Mucosa of descending colon (tissue), 3 donors: ENCODE measurements at regions not wholly inside any gene's neighbourhood (a gene's known extent, or its start where the extent isn't known, plus 50 kb on each side); places are given as distances from the start of the nearest gene placed in this dataset.
"Not testable (repeated sequence)": the region's sequence is repeated elsewhere in the genome, so short reads cannot be mapped to it uniquely, and the experiment has no call there.

ENCODE experiments used
- ATAC-seq: fragments of 200-7000 bp; cut with Tn5 transposase; one replicate; pipeline ENCODE4 v1.9.1; 2020; ENCODE audit warnings: mild to moderate bottlenecking, moderate library complexity
- DNase-seq, 3 donors: peaks; one replicate each; pipeline ENCODE4 v3.0.0-alpha.2; 2020
- H3K36me3 ChIP-seq: fragments of 200-600 bp; one replicate; pipeline ENCODE4 v1.8.0; 2021; ENCODE audit warnings: low read depth, mild to moderate bottlenecking
- H3K4me1 ChIP-seq: fragments of 200-600 bp; one replicate; pipeline ENCODE4 v1.8.0; 2021; ENCODE audit warnings: low read depth, mild to moderate bottlenecking
- H3K4me3 ChIP-seq: fragments of 200-600 bp; one replicate; pipeline ENCODE4 v1.8.0; 2021; ENCODE audit warnings: mild to moderate bottlenecking
- H3K9me3 ChIP-seq: fragments of 200-600 bp; one replicate; pipeline ENCODE4 v1.8.0; 2021; ENCODE audit warnings: mild to moderate bottlenecking
- intact Hi-C, 2 donors: fragments of 100-400 bp; cut with DNase I in 1 of 2; cut with micrococcal nuclease in 1 of 2; formaldehyde crosslinking; loops; one replicate each; pipeline versions ENCODE4 v1.11.0 to v1.11.1; 2022; cut with DNase I, micrococcal nuclease
- TF ChIP-seq, protein P1 (sequence below): fragments of 200-600 bp; IDR thresholded peaks from one replicate; pipeline ENCODE4 v1.8.0; 2022; ENCODE audit warnings: antibody characterized with exemption, mild to moderate bottlenecking
- donor health status: DM: no; HTN: no; CAD: no; lungs with moderate emphysema.
- donor health status: DM: no; HTN: no; CAD: no.
- donor health status: DM: no; HTN: yes; CAD: no.

DNA sequence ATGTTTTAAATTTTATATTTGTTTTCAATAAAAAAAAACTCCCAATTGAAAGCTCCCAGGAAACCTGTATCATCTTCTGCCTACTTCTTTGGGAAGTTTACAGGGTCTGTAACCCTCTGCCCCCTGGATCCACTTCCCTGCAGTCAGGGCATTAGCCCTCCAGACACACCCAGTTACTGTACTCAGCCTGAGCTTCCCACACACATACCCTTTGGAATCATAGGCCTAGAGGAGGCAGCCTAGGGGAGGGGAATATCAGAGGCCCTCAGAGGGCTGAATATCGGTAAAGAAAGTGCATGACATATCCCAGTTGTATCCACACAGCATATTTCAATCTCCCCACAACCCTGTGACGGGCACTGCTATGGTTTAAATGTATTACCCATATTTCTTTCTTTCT lies 56.2 kb upstream of the TFPI start:
- DNase-seq, H3K36me3 ChIP-seq, H3K4me1 ChIP-seq, intact Hi-C loops, H3K9me3 ChIP-seq, H3K4me3 ChIP-seq: not testable (repeated sequence)
- peak; percentile 87 for ATAC-seq

DNA sequence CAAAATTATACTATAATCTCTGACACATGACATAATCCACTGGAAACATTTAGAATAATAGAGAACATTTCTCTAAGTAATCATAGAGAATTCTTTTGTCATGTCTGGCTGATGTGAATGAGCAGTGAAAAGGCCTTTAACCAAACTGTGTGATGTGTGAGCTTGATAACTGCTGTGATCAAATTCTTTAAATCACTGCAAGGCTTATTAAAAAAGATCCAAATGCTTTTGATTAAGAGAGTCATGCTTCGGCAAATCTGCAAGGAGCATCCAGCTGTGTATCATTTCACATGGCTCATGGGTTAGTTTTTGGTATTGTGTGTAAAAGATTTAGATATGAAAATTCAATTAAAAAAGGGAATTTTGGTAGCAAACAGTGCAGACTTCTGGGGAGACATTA lies 58.6 kb upstream of the TFPI start:
- Histone ChIP-seq H3K9me3 (no peaks in the 10 kb centered on the region), H3K4me3 (no peak overlapping the region), H3K4me1 (no peaks in the 10 kb centered on the region), H3K36me3 (no peaks in the 10 kb centered on the region)
- no peak for DNase-seq
- ATAC-seq, result no peak
- TF ChIP-seq, protein P1, sequence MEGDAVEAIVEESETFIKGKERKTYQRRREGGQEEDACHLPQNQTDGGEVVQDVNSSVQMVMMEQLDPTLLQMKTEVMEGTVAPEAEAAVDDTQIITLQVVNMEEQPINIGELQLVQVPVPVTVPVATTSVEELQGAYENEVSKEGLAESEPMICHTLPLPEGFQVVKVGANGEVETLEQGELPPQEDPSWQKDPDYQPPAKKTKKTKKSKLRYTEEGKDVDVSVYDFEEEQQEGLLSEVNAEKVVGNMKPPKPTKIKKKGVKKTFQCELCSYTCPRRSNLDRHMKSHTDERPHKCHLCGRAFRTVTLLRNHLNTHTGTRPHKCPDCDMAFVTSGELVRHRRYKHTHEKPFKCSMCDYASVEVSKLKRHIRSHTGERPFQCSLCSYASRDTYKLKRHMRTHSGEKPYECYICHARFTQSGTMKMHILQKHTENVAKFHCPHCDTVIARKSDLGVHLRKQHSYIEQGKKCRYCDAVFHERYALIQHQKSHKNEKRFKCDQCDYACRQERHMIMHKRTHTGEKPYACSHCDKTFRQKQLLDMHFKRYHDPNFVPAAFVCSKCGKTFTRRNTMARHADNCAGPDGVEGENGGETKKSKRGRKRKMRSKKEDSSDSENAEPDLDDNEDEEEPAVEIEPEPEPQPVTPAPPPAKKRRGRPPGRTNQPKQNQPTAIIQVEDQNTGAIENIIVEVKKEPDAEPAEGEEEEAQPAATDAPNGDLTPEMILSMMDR, result no peak
- intact Hi-C loops, result no loop called here

GRCh38 chr2:187614756-187615155 lies 60.5 kb upstream of the TFPI start:
- DNase-seq (no peak), ATAC-seq (no peak)
- H3K4me3 ChIP-seq, result no peak overlapping the region
- no peaks in the 10 kb centered on the region for H3K4me1 ChIP-seq
- intact Hi-C loops, result no loop called here
- H3K9me3 ChIP-seq, result no peaks in the 10 kb centered on the region
- H3K36me3 ChIP-seq, result no peaks in the 10 kb centered on the region
- TF ChIP-seq, protein P1, result no peak

GRCh38 chr2:187615364-187615763 lies 61.1 kb upstream of the TFPI start:
- intact Hi-C loops, result no loop called here
- DNase-seq, result no peak
- Histone ChIP-seq H3K4me3 (no peak overlapping the region), H3K36me3 (no peaks in the 10 kb centered on the region), H3K9me3 (no peaks in the 10 kb centered on the region), H3K4me1 (no peaks in the 10 kb centered on the region)
- no peak for ATAC-seq
- TF ChIP-seq, protein P1, result no peak

DNA sequence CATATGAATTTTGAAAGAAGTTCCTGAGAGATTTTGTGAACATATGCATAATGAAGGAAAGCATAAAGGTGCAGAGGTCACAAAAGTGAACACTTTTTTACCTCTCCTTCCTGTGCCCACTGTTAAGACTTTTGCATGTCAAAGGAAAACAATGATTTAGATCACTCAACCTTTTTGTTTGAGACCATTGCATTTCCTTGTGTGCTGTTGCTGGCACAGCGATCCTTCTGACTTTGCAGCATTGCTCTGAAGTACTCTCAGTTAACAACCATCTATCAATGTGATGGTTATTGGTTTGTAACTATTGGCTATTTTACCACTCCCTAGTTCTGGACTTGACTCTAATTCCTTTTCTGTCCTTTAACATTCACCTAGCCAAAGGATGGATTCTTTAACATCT lies 61.7 kb upstream of the TFPI start:
- intact Hi-C loops, result no loop called here
- ATAC-seq (no peak), DNase-seq (no peak)
- H3K9me3 ChIP-seq, result no peaks in the 10 kb centered on the region
- H3K4me3 ChIP-seq, result no peak overlapping the region
- no peaks in the 10 kb centered on the region for H3K4me1 ChIP-seq
- TF ChIP-seq, protein P1, result no peak
- H3K36me3 ChIP-seq, result no peaks in the 10 kb centered on the region

- no peaks in the 10 kb centered on the region for H3K9me3 ChIP-seq
- ATAC-seq (no peak), DNase-seq (no peak)
- no peaks in the 10 kb centered on the region for H3K4me1 ChIP-seq
- TF ChIP-seq, protein P1, result no peak
- intact Hi-C loops, result no loop called here
- H3K36me3 ChIP-seq, result no peaks in the 10 kb centered on the region
- no peak overlapping the region for H3K4me3 ChIP-seq
Observed at GRCh38 chr2:187617120-187617519, 62.9 kb upstream of the TFPI start.
